GM23248 (cell line): ENCODE measurements at regions not wholly inside any gene's neighbourhood (a gene's known extent, or its start where the extent isn't known, plus 50 kb on each side); places are given as distances from the start of the nearest gene placed in this dataset.

ENCODE experiments used
- DNase-seq: peaks from one replicate; pipeline ENCODE4 v3.0.0-alpha.2; 2015
- H2AFZ ChIP-seq: fragments of 200-600 bp; sonication (generic); 2 replicates; pipeline ENCODE4 v1.6.1; 2016; ENCODE audit warnings: antibody characterized with exemption
- H3F3A ChIP-seq: fragments of 200-600 bp; sonication (generic); 2 replicates; pipeline ENCODE4 v1.6.1; 2016; ENCODE audit warnings: mild to moderate bottlenecking, antibody characterized with exemption, mixed run types; ENCODE audit not compliant: insufficient read depth
- H3K27ac ChIP-seq: fragments of 200-600 bp; sonication (generic); 2 replicates; pipeline ENCODE4 v1.5.1; 2016; ENCODE audit warnings: mild to moderate bottlenecking
- H3K27me3 ChIP-seq: fragments of 200-600 bp; sonication (generic); replicated peaks from 2 replicates; pipeline ENCODE4 v1.6.1; 2016; ENCODE audit warnings: mild to moderate bottlenecking; ENCODE audit not compliant: insufficient read depth
- H3K36me3 ChIP-seq: fragments of 200-600 bp; sonication (generic); 2 replicates; pipeline ENCODE4 v1.6.1; 2016; ENCODE audit warnings: low read depth, mild to moderate bottlenecking
- H3K4me1 ChIP-seq: fragments of 200-600 bp; sonication (generic); 2 replicates; pipeline ENCODE4 v1.6.1; 2016; ENCODE audit warnings: mild to moderate bottlenecking; ENCODE audit not compliant: insufficient read depth
- H3K4me2 ChIP-seq: fragments of 200-600 bp; sonication (generic); one replicate; pipeline ENCODE4 v1.6.1; 2016; ENCODE audit warnings: mild to moderate bottlenecking; ENCODE audit not compliant: unreplicated experiment
- H3K4me3 ChIP-seq: fragments of 200-600 bp; sonication (generic); 2 replicates; pipeline ENCODE4 v1.5.1; 2016; ENCODE audit warnings: mild to moderate bottlenecking
- H3K79me2 ChIP-seq: fragments of 200-600 bp; sonication (generic); 2 replicates; pipeline ENCODE4 v1.6.1; 2016; ENCODE audit warnings: mild to moderate bottlenecking; ENCODE audit not compliant: insufficient read depth
- H3K9ac ChIP-seq: fragments of 200-600 bp; sonication (generic); 2 replicates; pipeline ENCODE4 v1.6.1; 2016; ENCODE audit warnings: mild to moderate bottlenecking
- H3K9me2 ChIP-seq: fragments of 200-600 bp; sonication (generic); 2 replicates; pipeline ENCODE4 v1.6.1; 2016; ENCODE audit warnings: mixed run types, mild to moderate bottlenecking, moderate library complexity; ENCODE audit not compliant: insufficient read depth
- H3K9me3 ChIP-seq: fragments of 200-600 bp; sonication (generic); one replicate; pipeline ENCODE4 v1.6.1; 2017; ENCODE audit warnings: low read depth
- H4K20me1 ChIP-seq: fragments of 200-600 bp; sonication (generic); 2 replicates; pipeline ENCODE4 v1.6.0; 2016; ENCODE audit not compliant: insufficient read depth
- EZH2 ChIP-seq: fragments of 200-600 bp; sonication (generic); IDR thresholded peaks from 2 replicates; pipeline ENCODE4 v1.6.1; 2018; ENCODE audit warnings: antibody characterized with exemption, mild to moderate bottlenecking; ENCODE audit not compliant: insufficient read depth, poor library complexity, severe bottlenecking
- EZH2phosphoT487 ChIP-seq: fragments of 200-600 bp; sonication (generic); IDR thresholded peaks from 2 replicates; pipeline ENCODE4 v1.6.1; 2018; ENCODE audit warnings: antibody characterized with exemption, moderate library complexity, mild to moderate bottlenecking, low read depth; ENCODE audit not compliant: insufficient read depth
- WGBS, 2 experiments: methylation state at CpG; one replicate each; pipeline ENCODE4 v1.1.6; 2015 to 2017; ENCODE audit warnings: low lambda C conversion rate in 2 of 2, low coverage in 1 of 2; ENCODE audit errors: missing lambda C conversion rate in 2 of 2; 5-methylcytosine and 5-hydroxymethylcytosine counted together
- in situ Hi-C: fragments of 300-500 bp; cut with MboI; formaldehyde crosslinking; loops from 2 replicates; pipeline ENCODE4 v1.15.0; 2020

GRCh38 chr3:6444888-6445658 is 415.8 kb upstream of the GRM7 start:
- Histone ChIP-seq H3K9me3 (no peaks in the 10 kb centered on the region), H3F3A (no peaks in the 10 kb centered on the region), H3K4me1 (no peaks in the 10 kb centered on the region), H4K20me1 (no peaks in the 10 kb centered on the region), H3K4me3 (no peak overlapping the region), H3K79me2 (no peaks in the 10 kb centered on the region), H3K27ac (no peak overlapping the region), H2AFZ (no peak overlapping the region), H3K4me2 (no peak overlapping the region), H3K27me3 (no peaks in the 10 kb centered on the region), H3K9ac (no peak overlapping the region), H3K9me2 (no peaks in the 10 kb centered on the region), H3K36me3 (no peaks in the 10 kb centered on the region)
- in situ Hi-C loops, result no loop called here
- no peak for TF ChIP-seq EZH2phosphoT487
- TF ChIP-seq EZH2, result no peak
- DNase-seq, result no peak
- WGBS, 2 experiments, result 35 to 56% methylated on average over 1 of the region's 1 CpG

GRCh38 chr3:6447166-6447801 is 413.6 kb upstream of the GRM7 start:
- H3K36me3 ChIP-seq, result no peaks in the 10 kb centered on the region
- H3K27ac ChIP-seq, result no peak overlapping the region
- no peak overlapping the region for H3K4me2 ChIP-seq
- H3K79me2 ChIP-seq, result no peaks in the 10 kb centered on the region
- no peak for DNase-seq
- H3K4me3 ChIP-seq, result no peak overlapping the region
- in situ Hi-C loops, result no loop called here
- no peaks in the 10 kb centered on the region for H3F3A ChIP-seq
- H3K27me3 ChIP-seq, result no peaks in the 10 kb centered on the region
- H3K9me3 ChIP-seq, result no peaks in the 10 kb centered on the region
- WGBS, 2 experiments, result 14 to 19% methylated on average over 5 of the region's 5 CpGs
- H4K20me1 ChIP-seq, result no peaks in the 10 kb centered on the region
- no peaks in the 10 kb centered on the region for H3K9me2 ChIP-seq
- no peak overlapping the region for H3K9ac ChIP-seq
- no peaks in the 10 kb centered on the region for H3K4me1 ChIP-seq
- TF ChIP-seq EZH2phosphoT487, result no peak
- TF ChIP-seq EZH2, result no peak
- H2AFZ ChIP-seq, result no peak overlapping the region

- H3K9me2 ChIP-seq, result no peaks in the 10 kb centered on the region
- no peaks in the 10 kb centered on the region for H3K27me3 ChIP-seq
These were observed 412.9 kb upstream of the GRM7 start for GRCh38 chr3:6448011-6448410.

GRCh38 chr3:6449099-6449498 is 411.8 kb upstream of the GRM7 start:
- Histone ChIP-seq H3K9me3 (no peaks in the 10 kb centered on the region), H3K27ac (no peak overlapping the region), H3K4me1 (no peaks in the 10 kb centered on the region), H3K27me3 (no peaks in the 10 kb centered on the region), H3K4me3 (no peak overlapping the region), H3K4me2 (no peak overlapping the region), H3K9ac (no peak overlapping the region), H2AFZ (no peak overlapping the region), H3F3A (no peaks in the 10 kb centered on the region), H3K79me2 (no peaks in the 10 kb centered on the region), H4K20me1 (no peaks in the 10 kb centered on the region), H3K36me3 (no peaks in the 10 kb centered on the region), H3K9me2 (no peaks in the 10 kb centered on the region)
- in situ Hi-C loops, result no loop called here
- TF ChIP-seq EZH2phosphoT487 (no peak), EZH2 (no peak)
- no peak for DNase-seq
- 15 to 42% methylated on average over 3 of the region's 3 CpGs for WGBS, 2 experiments

More at GRCh38 chr3:6448011-6448410, 412.9 kb upstream of the GRM7 start:
- no peaks in the 10 kb centered on the region for H3K36me3 ChIP-seq
- H2AFZ ChIP-seq, result no peak overlapping the region
- in situ Hi-C loops, result no loop called here
- H3F3A ChIP-seq, result no peaks in the 10 kb centered on the region
- no peak overlapping the region for H3K4me3 ChIP-seq
- H3K4me2 ChIP-seq, result no peak overlapping the region
- TF ChIP-seq EZH2phosphoT487 (no peak), EZH2 (no peak)
- no peak overlapping the region for H3K9ac ChIP-seq
- H3K9me3 ChIP-seq, result no peaks in the 10 kb centered on the region
- no peaks in the 10 kb centered on the region for H4K20me1 ChIP-seq
- 7 to 11% methylated on average over 4 of the region's 4 CpGs for WGBS, 2 experiments
- H3K79me2 ChIP-seq, result no peaks in the 10 kb centered on the region
- no peak for DNase-seq
- no peak overlapping the region for H3K27ac ChIP-seq
- H3K4me1 ChIP-seq, result no peaks in the 10 kb centered on the region
